ENCODE measurements at regions not wholly inside any gene's neighbourhood (a gene's known extent, or its start where the extent isn't known, plus 50 kb on each side); places are given as distances from the start of the nearest gene placed in this dataset.

DNA sequence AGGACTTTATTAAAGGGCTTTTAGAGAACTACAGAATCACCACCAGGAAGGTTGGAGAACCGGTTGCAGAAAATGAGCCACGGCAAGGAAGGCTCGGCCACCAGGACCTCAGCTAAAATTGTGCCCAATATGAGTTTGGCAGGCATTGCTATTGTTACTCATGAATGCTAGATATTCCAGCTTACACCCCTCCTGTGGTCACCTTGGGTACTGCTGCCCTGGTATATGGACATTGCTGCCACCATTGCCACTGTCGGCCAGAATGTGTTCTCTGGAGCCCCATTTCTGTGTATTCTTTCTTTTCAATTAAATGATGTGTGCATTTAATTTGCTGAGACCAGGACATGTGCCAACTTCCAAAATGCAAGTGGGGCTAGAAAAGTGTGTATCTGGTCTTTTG is 626.7 kb upstream of the BOD1L1 start:
- TF ChIP-seq, protein P1, sequence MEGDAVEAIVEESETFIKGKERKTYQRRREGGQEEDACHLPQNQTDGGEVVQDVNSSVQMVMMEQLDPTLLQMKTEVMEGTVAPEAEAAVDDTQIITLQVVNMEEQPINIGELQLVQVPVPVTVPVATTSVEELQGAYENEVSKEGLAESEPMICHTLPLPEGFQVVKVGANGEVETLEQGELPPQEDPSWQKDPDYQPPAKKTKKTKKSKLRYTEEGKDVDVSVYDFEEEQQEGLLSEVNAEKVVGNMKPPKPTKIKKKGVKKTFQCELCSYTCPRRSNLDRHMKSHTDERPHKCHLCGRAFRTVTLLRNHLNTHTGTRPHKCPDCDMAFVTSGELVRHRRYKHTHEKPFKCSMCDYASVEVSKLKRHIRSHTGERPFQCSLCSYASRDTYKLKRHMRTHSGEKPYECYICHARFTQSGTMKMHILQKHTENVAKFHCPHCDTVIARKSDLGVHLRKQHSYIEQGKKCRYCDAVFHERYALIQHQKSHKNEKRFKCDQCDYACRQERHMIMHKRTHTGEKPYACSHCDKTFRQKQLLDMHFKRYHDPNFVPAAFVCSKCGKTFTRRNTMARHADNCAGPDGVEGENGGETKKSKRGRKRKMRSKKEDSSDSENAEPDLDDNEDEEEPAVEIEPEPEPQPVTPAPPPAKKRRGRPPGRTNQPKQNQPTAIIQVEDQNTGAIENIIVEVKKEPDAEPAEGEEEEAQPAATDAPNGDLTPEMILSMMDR (IDR thresholded peaks at IDR 0.05; ENCODE audit: low read depth, low read length): peak; percentile 56
- no peak overlapping the region for H3K4me3 ChIP-seq (ENCODE audit: low read depth, low read length)
- no peak overlapping the region for H3K27ac ChIP-seq (ENCODE audit: low read depth, low read length)
- DNase-seq (ENCODE audit: low read depth, low spot score): no peak
- H3K27me3 ChIP-seq (ENCODE audit: control insufficient read depth, insufficient read depth, low read length): no peaks in the 10 kb centered on the region
- CTCF ChIA-PET: interaction anchor here (1.5 kb wide), 1 partner anchor 600 kb away, joined by 3 read pairs; no protein-coding TSS in a partner anchor
- no peaks in the 10 kb centered on the region; the same call in 1 of the 2 replicates for H3K9me3 ChIP-seq (ENCODE audit: control insufficient read depth, insufficient read depth, low read length)
- POLR2A ChIA-PET: no interaction called here

DNA sequence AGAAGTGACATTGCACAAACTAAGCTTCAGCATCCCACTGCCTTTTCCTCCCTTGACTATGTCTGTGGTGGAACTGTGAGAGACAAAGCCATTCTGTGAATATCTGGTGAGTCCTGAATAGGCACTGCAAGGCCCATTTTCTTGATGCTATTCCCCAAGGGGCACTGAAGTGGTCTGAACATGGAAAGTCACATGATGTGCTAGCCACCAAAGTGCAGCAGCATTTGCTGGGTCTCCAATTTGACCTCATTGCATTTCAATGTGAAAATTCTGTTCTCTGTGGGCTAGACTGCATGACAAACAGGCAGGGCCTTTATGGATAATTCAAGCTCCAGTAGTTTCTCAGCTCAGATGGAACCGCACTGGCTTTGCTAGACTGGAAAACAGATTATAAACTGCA is 627.4 kb upstream of the BOD1L1 start:
- CTCF ChIA-PET: interaction anchor here (0.6 kb wide), 1 partner anchor 601 kb away, joined by 3 read pairs; no protein-coding TSS in a partner anchor
- TF ChIP-seq, protein P1 (IDR thresholded peaks at IDR 0.05; ENCODE audit: low read depth, low read length): no peak
- POLR2A ChIA-PET: no interaction called here
- no peak for DNase-seq (ENCODE audit: low read depth, low spot score)
- no peaks in the 10 kb centered on the region for H3K27me3 ChIP-seq (ENCODE audit: control insufficient read depth, insufficient read depth, low read length)
- H3K27ac ChIP-seq (ENCODE audit: low read depth, low read length): no peak overlapping the region
- no peaks in the 10 kb centered on the region; the same call in 1 of the 2 replicates for H3K9me3 ChIP-seq (ENCODE audit: control insufficient read depth, insufficient read depth, low read length)
- no peak overlapping the region for H3K4me3 ChIP-seq (ENCODE audit: low read depth, low read length)

DNA sequence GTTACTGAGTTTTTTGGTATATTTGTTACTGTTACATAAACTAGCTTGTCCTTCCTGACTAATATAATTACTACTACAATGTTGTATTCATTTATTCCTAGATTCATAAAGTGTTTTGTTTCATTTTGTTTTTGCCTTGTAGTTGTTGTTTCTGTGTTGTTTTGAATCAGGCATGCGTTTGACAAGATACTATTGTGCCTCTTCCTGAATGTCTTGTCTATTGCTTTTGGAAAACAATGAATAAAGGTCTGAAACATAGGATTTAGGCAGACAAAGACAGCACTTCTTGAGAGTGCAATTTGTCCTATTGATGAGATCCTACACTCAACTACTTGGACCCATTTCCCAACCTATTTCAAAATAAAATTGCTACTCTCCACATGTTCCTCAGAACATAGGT is 630.4 kb upstream of the BOD1L1 start:
- Histone ChIP-seq H3K27ac (ENCODE audit: low read depth, low read length) (no peak overlapping the region), H3K27me3 (ENCODE audit: control insufficient read depth, insufficient read depth, low read length) (no peaks in the 10 kb centered on the region), H3K9me3 (ENCODE audit: control insufficient read depth, insufficient read depth, low read length) (no peaks in the 10 kb centered on the region), H3K4me3 (ENCODE audit: low read depth, low read length) (no peak overlapping the region)
- CTCF ChIA-PET: interaction anchor here (1.3 kb wide), 1 partner anchor 602 kb away, joined by 5 read pairs; no protein-coding TSS in a partner anchor
- POLR2A ChIA-PET: no interaction called here
- TF ChIP-seq, protein P1 (IDR thresholded peaks at IDR 0.05; ENCODE audit: low read depth, low read length): no peak
- no peak for DNase-seq (ENCODE audit: low read depth, low spot score)

DNA sequence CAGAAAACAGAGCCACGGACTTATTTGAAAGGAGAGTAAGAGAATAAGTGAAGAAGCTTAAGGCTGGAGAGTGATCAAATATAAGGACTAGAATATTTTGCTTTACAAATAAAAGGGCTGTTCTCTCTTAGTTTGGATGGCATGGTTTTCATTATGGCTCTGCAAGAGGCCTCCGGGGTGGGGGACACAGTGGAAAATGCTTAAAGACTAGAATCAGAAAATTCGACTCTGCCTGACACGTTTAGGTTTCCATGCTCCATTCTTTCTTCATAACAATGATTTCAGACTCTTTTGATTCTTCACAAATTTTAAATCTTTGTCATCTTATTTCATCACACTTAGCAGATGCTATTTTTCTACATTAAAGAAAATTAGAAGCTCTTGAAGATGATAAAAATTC is 632.4 kb upstream of the BOD1L1 start:
- POLR2A ChIA-PET: no interaction called here
- no peak overlapping the region for H3K4me3 ChIP-seq (ENCODE audit: low read depth, low read length)
- CTCF ChIA-PET: interaction anchor here (1.0 kb wide), 1 partner anchor 605 kb away, joined by 3 read pairs; no protein-coding TSS in a partner anchor
- TF ChIP-seq, protein P1 (IDR thresholded peaks at IDR 0.05; ENCODE audit: low read depth, low read length): no peak
- no peaks in the 10 kb centered on the region for H3K9me3 ChIP-seq (ENCODE audit: control insufficient read depth, insufficient read depth, low read length)
- DNase-seq (ENCODE audit: low read depth, low spot score): no peak
- no peaks in the 10 kb centered on the region for H3K27me3 ChIP-seq (ENCODE audit: control insufficient read depth, insufficient read depth, low read length)
- H3K27ac ChIP-seq (ENCODE audit: low read depth, low read length): no peak overlapping the region

DNA sequence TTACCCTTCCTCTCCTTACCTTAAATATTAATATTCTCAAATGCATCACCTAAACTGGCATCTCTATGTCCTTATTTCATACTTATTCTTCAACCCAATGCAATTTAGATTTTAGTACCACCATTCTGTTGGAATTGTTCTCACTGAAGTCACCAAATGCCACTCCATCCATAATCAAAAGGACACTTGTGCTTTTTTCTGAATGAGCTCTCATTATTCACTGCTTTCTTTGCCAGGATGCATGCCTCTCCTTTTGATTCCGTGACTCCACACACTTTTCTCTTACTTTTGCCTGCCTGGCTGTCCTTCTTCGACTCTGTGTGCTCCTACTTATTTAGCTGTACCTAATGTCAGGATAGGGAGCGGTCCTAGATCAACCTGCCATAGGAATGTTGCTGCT is 633.1 kb upstream of the BOD1L1 start:
- ChIA-PET POLR2A (no interaction called here), CTCF (no interaction called here)
- H3K27ac ChIP-seq (ENCODE audit: low read depth, low read length): no peak overlapping the region

More for the DNA sequence above, 633.1 kb upstream of the BOD1L1 start:
- H3K4me3 ChIP-seq (ENCODE audit: low read depth, low read length): no peak overlapping the region
- no peaks in the 10 kb centered on the region for H3K27me3 ChIP-seq (ENCODE audit: control insufficient read depth, insufficient read depth, low read length)
- no peaks in the 10 kb centered on the region for H3K9me3 ChIP-seq (ENCODE audit: control insufficient read depth, insufficient read depth, low read length)
- TF ChIP-seq, protein P1 (IDR thresholded peaks at IDR 0.05; ENCODE audit: low read depth, low read length): no peak
- DNase-seq (ENCODE audit: low read depth, low spot score): no peak
